PC-3 (cell line): ENCODE measurements at regions not wholly inside any gene's neighbourhood (a gene's known extent, or its start where the extent isn't known, plus 50 kb on each side); places are given as distances from the start of the nearest gene placed in this dataset.

Experiments used
- CTCF ChIP-seq: fragments of 300-600 bp; sonication (generic); conservative IDR thresholded peaks from 2 replicates; pipeline ENCODE4 v1.5.1; 2017; ENCODE audit warnings: antibody characterized with exemption, low read depth, mild to moderate bottlenecking, low read length
- EZH2phosphoT487 ChIP-seq: fragments of 300-600 bp; sonication (generic); IDR thresholded peaks from 2 replicates; pipeline ENCODE4 v1.6.1; 2018; ENCODE audit warnings: mild to moderate bottlenecking, antibody characterized with exemption, low read length, borderline replicate concordance

- no peak for TF ChIP-seq CTCF
- TF ChIP-seq EZH2phosphoT487 = no peak
Observed at GRCh38 chr13:95440441-95441088, 112.0 kb upstream of the CLDN10 start.
